ENCODE measurements at regions not wholly inside any gene's neighbourhood (a gene's known extent, or its start where the extent isn't known, plus 50 kb on each side); places are given as distances from the start of the nearest gene placed in this dataset.
A peak's percentile ranks its signal among the peaks of the same experiment; 100 is the strongest.
"Not testable (repeated sequence)": the region's sequence is repeated elsewhere in the genome, so short reads cannot be mapped to it uniquely, and the experiment has no call there.

- not testable (repeated sequence) for H3K4me1 ChIP-seq; ATAC-seq (ENCODE audit: low FRiP score in 2 of 2); H3K9me3 ChIP-seq; H3K27ac ChIP-seq; H3K36me3 ChIP-seq; H3K4me3 ChIP-seq; H3K27me3 ChIP-seq
- peak in 1 of 2 donors; percentile 19 for DNase-seq
- WGBS, 2 donors = 97 to 100% methylated on average over 1 to 9 of the region's 9 CpGs
Measured at GRCh38 chr16:72729552-72729951, 318.4 kb downstream of the ZFHX3 start.

- no peak overlapping the region for H3K27ac ChIP-seq
- peak in 1 of 2 donors; percentile 56 for DNase-seq
- TF ChIP-seq POLR2AphosphoS5 (IDR thresholded peaks at IDR 0.05) = no peak
- no peak for TF ChIP-seq EP300 (IDR thresholded peaks at IDR 0.05)
- no peak for TF ChIP-seq POLR2A (IDR thresholded peaks at IDR 0.05)
- TF ChIP-seq CTCF (IDR thresholded peaks at IDR 0.05) = no peak
- no peaks in the 10 kb centered on the region for H3K36me3 ChIP-seq
- no peaks in the 10 kb centered on the region for H3K9me3 ChIP-seq
- no peak for ATAC-seq (ENCODE audit: low FRiP score in 2 of 2)
- H3K27me3 ChIP-seq = no peaks in the 10 kb centered on the region
- H3K4me3 ChIP-seq = no peak overlapping the region
- H3K4me1 ChIP-seq = no peaks in the 10 kb centered on the region
- WGBS, 2 donors = 96 to 99% methylated on average over 10 to 11 of the region's 11 CpGs
Measured at GRCh38 chr16:72728516-72728915, 319.4 kb downstream of the ZFHX3 start.

- ATAC-seq (ENCODE audit: low FRiP score in 2 of 2) = no peak
- H3K36me3 ChIP-seq = no peaks in the 10 kb centered on the region
- no peak overlapping the region for H3K4me3 ChIP-seq
- no peaks in the 10 kb centered on the region for H3K4me1 ChIP-seq
- no peak overlapping the region for H3K27ac ChIP-seq
- WGBS, 2 donors = 97 to 100% methylated on average over 1 of the region's 1 CpG
- no peak for DNase-seq
- no peaks in the 10 kb centered on the region for H3K27me3 ChIP-seq
- no peak for TF ChIP-seq POLR2A (IDR thresholded peaks at IDR 0.05)
- TF ChIP-seq CTCF (IDR thresholded peaks at IDR 0.05) = no peak
- TF ChIP-seq EP300 (IDR thresholded peaks at IDR 0.05) = no peak
- TF ChIP-seq POLR2AphosphoS5 (IDR thresholded peaks at IDR 0.05) = no peak
- no peaks in the 10 kb centered on the region for H3K9me3 ChIP-seq
Measured at GRCh38 chr16:72727565-72727964, 320.4 kb downstream of the ZFHX3 start.

- Histone ChIP-seq H3K27me3 (no peaks in the 10 kb centered on the region), H3K9me3 (no peaks in the 10 kb centered on the region), H3K4me1 (no peaks in the 10 kb centered on the region), H3K4me3 (no peak overlapping the region), H3K36me3 (no peaks in the 10 kb centered on the region), H3K27ac (no peak overlapping the region)
- WGBS, 2 donors = 63 to 75% methylated on average over 2 of the region's 2 CpGs
- DNase-seq (no peak), ATAC-seq (ENCODE audit: low FRiP score in 2 of 2) (no peak)
- TF ChIP-seq POLR2A (IDR thresholded peaks at IDR 0.05) (no peak), POLR2AphosphoS5 (IDR thresholded peaks at IDR 0.05) (no peak), EP300 (IDR thresholded peaks at IDR 0.05) (peak in 1 of 4 donors; percentile 69), CTCF (IDR thresholded peaks at IDR 0.05) (no peak)
Measured at GRCh38 chr16:72725643-72726042, 322.3 kb downstream of the ZFHX3 start.

- Histone ChIP-seq H3K4me3 (no peak overlapping the region), H3K9me3 (no peaks in the 10 kb centered on the region), H3K27ac (no peak overlapping the region), H3K4me1 (no peaks in the 10 kb centered on the region), H3K27me3 (no peaks in the 10 kb centered on the region), H3K36me3 (no peaks in the 10 kb centered on the region)
- TF ChIP-seq EP300 (IDR thresholded peaks at IDR 0.05) = no peak
- TF ChIP-seq POLR2AphosphoS5 (IDR thresholded peaks at IDR 0.05) = no peak
- no peak for TF ChIP-seq CTCF (IDR thresholded peaks at IDR 0.05)
- no peak for TF ChIP-seq POLR2A (IDR thresholded peaks at IDR 0.05)
- WGBS, 2 donors = 91 to 93% methylated on average over 4 of the region's 4 CpGs
- ATAC-seq (ENCODE audit: low FRiP score in 2 of 2) (no peak), DNase-seq (no peak)
Measured at GRCh38 chr16:72723781-72724180, 324.1 kb downstream of the ZFHX3 start.

Data from upper lobe of left lung (tissue), 6 donors.